ENCODE measurements at regions not wholly inside any gene's neighbourhood (a gene's known extent, or its start where the extent isn't known, plus 50 kb on each side); places are given as distances from the start of the nearest gene placed in this dataset.
"Not testable (repeated sequence)": the region's sequence is repeated elsewhere in the genome, so short reads cannot be mapped to it uniquely, and the experiment has no call there.

DNA sequence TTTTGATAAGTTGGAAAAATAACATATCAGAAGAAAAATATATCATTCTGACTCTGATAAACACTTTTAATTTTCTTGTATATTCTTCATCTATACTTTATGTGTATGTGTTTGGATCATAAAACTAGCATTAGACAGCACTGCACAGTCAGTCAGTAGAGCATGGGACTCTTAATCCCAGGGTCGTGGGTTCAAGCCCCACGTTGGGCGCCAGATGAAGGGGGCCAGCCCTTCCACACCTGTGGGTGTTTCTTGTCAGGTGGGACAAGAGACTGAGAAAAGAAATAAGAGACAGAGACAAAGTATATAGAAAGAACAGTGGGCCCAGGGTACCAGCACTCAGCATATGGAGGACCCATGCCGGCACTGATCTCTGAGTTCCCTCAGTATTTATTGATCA, 546.0 kb upstream of the NR2F2 start:
- DNase-seq: no peak

DNA sequence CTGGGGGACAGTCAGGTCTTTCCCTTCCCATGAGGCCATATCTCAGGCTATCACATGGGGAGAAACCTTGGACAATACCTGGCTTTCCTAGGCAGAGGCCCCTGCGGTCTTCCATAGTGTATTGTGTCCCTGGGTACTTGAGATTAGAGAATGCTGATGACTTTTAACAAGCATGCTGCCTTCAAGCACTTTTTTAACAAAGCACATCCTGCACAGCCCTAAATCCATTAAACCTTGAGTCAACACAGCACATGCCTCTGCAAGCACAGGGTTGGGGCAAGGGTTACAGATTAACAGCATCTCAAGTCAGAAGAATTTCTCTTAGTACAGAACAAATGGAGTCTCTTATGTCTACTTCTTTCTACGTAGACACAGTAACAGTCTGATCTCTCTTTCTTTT, 545.2 kb upstream of the NR2F2 start:
- not testable (repeated sequence) for DNase-seq

DNA sequence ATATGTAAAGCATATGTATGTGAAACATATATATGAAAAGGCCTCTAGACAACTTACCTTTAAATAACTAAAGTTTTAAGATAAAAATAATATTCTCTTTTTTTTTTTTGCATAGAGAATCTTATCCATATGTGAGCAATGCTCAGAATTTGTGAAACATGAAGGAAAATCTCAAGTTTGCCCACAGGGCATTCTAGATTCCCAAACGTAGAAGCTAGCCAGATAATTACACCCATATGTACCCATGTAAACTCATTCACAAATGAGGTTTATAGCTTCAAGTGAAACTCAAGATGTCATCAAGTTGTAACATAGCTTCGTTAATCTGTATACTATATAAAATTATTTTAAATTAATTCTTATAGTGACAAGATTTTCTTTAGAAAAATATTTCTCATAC, 537.3 kb upstream of the NR2F2 start:
- DNase-seq: no peak

DNA sequence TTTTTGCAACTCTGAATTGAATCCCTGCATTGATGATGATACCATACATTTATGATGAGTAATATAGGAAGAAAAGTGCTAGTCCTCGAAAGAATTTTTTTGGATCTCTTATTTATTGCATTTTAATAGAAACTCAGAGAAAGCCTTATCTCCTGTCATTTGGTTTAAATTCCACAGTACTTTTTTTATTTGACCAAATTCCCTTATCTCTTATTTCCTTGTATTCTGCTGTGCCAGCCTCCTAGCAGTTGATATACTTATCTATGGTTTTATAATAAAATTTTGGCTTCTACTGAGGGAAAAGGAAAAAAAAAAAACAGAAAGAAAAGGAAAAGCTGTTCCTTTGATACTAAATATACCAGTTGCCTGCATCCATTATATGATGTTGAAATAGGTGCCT, 535.1 kb upstream of the NR2F2 start:
- no peak for DNase-seq

DNA sequence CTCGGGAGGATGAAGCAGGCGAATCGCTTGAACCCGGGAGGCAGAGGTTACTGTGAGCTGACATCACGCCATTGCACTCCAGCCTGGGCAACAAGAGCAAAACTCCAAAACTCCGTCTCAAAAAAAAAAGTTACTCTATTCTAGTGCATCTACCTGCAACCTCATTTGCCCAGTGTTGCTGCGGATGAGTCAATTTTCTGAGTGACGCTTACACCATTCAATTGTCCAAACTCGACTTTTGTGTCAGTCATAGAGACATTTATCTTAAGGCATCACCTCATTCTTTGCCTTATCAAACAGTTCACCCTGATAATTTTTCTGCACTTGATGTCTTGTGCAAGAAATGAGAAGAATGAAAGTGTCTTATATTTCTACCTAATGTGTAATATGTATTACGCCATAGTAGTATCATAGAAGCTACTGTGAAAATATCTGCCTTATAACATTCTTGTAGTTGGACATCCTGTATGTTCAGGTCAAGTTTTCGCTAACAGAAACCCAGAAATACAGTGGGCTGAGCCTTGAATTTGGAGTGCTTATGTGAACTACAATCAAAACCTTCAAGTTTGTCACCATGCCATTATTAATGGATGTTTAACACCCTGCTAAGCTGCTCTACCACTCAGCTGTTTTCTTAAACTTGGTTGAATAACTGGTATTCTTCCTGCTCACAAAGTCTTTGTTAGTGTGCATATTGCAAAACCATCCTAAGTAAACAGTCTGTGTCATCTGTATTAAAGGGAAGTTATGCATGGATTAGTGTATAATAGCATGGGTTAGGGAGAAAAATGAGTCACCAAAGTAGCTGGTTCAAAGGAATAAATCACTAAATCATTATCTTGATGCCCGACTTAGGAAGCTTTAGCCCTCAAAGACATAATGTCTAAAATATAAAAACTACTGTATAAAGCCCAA, 531.0 kb upstream of the NR2F2 start:
- DNase-seq: no peak

DNA sequence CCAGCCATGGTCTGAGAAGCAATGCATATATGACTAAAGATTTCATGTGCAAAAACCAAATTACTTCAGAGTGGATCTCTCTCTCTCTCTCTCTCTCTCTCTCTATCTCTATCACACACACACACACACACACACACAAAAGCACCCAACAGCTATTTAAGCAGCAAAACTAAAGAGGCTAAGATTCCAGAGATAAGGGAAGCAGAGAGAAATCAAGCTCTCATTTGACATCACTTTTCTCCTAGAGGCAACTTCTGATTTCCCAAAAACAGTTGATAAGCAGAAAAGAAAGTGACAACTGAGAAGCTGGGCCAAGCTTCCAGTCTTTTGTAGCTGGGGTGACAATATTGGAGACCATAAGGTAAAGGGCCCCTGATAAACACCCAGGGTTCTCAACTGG, 526.0 kb upstream of the NR2F2 start:
- DNase-seq: no peak

DNA sequence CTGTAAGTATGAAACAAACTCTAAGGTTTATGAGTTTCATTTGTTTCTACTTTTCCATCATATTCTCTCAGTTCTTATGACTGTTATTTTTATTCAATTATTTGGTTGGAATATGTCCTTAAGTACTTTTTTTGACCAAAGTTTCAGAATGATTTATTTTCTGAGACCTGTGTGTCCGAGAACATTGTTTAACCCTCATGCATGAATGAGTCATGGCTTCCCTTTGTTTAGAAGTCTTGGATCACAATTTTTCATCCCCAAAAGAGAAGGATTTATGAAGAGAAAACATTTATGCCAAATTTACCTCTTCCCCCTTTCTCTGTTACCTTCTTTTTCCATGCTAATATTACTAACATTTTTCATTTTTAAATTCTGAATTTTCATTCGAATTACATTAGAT, 518.0 kb upstream of the NR2F2 start:
- DNase-seq: no peak

DNA sequence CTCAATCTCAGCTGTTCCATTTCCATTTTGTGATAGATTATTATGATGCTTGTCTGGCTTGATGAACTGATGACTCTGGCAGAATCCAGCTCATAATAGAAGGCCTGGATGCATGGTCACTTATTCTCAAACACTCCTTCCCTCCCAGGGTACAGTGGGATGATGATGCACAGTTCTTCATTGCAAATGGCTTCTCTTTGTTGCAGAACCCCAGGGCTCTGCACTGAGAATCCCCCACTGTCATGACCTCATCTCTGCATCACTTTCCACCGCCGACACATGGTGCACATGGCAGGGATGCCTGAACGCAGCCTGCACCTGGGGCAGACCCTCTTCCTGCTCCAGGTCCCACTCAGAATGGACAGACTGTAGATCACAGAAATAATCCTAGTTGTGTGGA, 515.6 kb upstream of the NR2F2 start:
- DNase-seq: no peak

DNA sequence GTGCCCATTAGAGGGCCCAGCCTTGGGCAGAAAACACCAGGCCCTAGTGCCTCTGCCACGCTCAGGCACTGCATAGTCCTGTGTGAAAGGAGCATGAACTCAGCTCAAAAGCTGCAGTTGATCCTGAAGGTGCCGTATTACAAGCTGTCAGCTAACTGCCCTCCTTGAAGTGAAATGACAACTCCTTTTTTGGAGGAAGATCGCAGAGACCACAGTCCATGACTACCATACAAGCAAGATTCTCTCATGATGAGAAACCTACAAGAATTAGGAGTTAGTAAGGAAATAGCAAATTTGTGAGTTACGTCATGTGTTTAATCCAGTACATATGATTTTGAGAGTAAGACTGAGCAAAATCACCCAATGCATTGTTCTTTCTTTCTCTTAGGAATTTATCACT, 513.9 kb upstream of the NR2F2 start:
- no peak for DNase-seq

DNA sequence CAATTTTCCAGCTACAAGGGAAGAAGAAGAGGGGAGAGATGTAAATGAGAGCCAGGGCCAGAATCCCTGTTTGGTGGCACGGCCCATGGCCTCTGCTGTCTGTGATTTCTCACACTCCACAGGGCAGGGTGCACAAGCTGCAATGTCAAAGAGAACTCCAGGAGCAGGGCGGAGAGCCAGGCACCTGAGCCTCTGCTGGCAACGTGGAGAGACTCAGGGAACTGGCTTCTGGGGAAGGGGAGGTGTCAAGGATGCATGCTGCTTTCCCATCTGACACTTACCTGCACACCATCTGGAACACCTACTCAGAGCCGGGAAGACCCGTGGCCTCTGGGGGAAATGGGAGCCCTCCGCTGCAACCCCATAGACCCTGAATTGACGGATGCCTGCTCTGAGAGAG, 507.5 kb upstream of the NR2F2 start:
- no peak for DNase-seq

DNA sequence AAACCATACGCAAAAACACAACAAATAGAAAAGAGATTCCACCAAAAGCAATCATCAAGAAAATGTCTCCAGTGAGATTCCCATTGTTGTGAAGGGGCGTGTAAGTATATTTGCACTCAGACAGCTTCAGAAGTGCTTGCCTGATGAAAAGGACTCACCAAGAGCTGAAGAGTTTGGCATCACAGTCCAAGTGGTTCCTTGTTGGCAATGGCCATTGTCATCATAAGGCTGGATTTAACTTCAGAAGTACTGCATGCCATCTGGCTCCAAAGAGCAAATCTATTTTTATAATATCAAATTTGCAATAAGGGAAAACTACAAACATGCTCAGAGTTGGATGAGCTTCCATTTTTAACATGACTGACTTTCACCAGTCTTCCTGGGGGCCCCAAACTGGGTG, 505.3 kb upstream of the NR2F2 start:
- no peak for DNase-seq

DNA sequence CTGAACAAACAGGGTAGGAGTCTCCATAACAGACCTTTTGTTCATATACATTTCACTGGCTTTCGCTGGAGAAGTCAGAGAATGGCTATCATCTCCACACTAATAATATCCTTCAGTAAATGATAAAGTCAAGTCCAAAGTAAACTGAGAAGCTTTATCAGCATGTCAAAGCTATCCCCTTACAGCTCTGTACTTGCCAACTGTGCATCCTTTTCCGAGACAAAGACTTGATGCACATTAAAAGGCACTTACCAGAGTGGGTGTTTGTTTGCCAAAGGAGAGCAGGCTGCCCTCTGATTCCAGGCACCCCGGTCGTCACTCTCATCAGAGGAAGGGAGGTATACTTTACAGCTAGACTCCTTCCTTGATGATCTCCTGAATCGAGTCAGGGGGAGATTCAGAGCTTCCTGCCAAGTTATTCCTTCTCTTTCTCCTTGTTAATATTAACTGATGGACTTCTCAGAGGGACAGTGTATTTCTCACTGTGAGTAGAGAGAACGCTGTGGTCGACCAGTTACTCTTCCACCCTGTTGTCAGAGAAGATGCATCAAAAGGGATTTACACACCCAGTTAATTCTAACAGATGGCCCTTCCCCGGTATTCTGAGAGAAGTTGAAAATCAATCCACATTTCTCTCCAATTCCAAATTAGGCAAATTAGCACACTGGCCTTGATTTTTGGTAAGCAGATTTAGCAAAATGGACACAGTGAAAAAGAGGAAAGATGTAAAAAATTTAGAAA, 504.7 kb upstream of the NR2F2 start:
- DNase-seq: no peak

DNA sequence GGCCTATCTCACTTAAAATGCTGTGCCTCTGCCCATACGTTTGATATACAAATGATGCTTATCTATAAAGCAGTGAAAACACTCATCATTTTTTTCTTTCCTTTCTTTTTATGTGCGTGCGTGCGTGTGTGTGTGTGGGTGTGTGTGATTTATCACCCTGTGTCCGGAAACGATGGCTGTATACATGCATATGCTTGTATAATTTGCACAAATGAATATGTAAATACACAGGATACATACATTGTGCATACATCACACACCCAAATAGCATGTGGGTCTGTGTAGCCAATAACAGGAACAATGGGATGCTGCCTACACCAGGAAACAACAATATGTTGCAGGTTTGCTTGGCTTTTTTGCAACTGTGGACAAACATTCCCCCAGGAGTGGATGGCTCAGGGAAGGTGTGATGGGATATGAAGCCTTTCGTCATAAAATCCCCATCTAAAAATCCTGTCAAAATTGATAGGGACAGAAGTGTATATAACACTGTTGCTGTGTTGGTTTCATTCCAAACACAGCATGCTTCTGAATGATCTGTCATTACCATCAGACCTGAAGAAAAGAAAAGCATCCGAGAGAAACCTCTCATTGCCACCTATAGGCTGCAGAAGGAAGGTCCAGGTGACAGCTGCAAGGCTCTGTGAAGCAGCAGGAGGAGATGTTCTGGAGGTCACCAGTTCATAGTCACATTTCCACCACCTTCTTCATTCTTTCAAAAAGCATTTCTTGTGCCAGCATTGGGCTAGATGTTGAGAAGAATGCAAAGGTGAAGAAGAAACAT, 503.9 kb upstream of the NR2F2 start:
- no peak for DNase-seq

DNA sequence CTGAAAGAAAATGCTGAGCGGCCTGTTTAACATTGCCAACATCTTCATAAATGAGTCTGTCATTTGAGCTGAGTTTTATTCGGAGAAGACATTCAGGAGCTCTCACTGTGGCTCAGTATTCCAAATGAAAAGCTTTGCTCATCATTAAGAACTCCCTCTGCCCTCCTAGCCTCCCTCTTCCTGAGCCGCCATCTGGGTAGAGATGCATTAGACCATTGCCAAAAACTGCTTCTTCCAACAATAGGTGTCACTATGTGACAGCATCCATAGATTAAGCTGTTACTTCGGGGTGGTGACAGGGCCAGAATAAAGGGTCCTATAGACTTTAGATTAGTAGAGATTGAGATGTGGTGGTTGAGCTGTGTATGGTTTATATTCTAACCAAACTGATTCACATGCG, 501.4 kb upstream of the NR2F2 start:
- no peak for DNase-seq

DNA sequence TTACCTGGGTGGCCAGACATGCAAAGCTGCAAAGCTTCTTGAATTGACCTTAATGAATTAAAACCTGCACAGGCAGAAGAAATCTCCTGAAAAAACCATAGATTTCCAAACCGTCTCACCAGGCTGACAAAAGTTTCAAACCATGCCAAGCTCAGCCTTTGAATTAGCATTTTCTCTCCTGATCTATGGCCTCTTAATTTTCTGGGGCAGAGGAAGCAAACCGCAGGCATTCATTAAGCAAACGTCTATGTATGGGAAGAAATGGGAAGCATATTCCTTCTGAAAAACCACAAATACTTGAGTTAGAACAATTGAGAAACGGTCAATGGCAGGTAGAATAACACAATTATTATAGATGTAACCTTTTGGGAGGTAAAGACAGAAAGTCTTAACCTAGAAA, 500.2 kb upstream of the NR2F2 start:
- no peak for DNase-seq

DNA sequence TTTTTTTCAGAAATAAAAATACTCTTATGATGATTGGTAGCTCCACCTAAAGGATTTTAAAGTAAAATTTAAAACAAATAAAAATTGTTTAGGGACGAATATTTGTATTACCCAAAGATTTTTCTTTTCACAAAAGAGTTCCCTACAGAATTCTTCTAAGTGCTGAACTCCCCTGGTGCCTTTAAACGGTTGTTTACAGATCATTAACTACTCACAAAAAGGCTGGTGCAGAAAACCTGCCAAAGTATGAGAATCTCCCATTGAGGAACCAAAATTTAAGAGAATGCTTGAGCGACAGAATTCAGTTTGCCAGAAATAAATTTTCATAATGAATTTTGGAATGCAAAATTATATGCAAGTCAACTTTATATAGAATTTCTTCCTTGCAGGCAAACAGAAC, 497.8 kb upstream of the NR2F2 start:
- no peak for DNase-seq

DNA sequence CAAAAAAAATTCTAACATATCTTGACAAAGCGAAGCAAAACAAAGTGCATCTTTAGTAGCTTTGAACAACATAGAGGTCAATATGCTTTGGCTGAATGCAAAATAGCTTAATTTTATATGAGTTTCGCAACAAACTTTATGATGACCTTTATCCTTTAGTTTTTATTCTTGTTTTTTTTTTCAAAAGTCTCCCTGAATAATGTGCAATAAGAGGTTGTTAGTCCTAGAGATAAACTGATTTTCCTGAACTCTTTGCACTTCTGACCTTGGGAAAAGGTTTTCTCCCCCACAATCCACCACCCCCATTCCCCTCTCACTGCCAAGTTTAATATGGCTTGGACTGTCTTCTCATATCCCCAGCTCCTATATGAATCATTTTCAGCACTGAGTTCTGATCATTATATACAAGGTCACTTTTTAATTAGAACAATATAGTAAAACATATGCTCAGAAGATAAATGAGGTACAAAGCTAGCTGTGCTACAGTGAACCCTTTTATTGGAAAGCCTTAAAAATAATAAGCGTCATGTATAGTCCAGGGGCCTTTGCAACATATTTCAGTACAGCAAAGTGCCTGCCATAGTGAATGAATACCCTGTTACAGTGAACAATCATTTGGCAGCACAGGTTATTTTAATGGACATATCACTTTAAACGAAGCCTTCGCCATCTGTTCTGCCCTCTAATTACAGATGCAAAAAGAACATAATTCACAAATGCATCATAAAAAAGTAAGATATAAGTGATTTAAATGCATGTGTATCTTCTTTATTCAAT, 496.3 kb upstream of the NR2F2 start:
- DNase-seq: no peak

DNA sequence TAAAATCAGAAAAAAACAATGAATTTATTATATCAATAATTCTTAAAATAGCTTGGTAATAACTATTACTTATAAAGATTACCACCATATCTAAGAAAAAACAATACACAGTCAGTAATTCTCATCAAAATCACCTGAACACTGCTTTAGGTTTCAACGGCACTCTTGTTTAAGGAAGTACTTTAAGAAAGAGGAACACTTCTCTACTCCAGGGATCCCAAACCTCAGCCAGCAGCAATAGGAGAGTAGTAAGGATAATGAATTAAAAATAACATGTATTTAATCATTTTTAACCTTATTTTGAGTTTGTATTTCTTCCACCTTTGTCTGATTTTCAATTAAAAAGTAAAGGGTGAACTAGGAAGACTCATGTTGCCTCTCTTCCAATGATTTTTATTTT, 494.0 kb upstream of the NR2F2 start:
- DNase-seq: no peak

DNA sequence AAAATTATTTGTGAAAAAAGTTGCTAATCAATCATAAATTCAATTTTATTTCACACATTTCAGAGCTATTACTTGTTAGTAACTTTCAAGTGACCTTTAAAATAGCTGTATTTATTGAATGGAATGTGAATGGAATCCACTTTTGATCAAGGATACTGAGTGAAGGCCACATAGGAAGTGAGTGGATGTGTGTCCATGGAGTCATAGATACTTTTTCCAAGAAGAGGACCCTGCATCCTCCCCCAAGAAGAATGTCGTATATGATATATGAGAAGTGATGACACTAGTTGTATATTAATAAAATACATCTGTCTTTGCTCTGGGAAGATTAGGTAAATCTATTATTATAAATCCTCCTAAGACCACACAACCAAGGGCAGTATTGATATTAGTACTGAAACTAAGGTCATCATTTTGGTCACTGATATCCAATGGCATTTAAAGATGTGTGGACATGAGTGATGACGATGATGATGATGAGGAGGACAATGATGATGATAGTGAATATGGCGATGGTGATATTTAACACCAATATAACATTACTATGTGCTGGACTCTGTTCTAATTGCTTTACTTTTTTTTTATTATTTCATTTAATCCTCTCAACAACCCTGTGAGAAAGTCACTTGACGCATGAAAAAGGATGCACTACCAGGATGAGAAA, 493.0 kb upstream of the NR2F2 start:
- DNase-seq: no peak

DNA sequence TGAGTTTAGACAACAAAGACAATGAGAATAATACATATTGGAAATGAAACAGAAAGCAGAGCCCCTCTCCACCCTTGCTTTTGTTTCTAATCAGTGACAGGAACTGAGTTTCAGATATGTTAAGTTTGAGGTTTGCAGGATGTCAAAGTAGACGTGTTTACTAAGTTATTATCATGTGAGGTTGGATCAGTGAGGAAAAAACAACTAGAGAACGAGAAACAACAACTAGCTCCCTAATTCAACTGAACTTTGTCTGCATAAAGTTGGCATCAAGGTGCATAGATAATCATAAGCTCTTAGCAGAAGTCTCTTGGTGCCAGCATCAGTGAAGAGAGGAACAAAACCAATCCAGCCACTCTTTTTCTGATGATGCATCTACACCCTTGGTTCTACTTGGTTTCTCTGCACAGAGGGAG, 491.1 kb upstream of the NR2F2 start:
- no peak for DNase-seq

DNA sequence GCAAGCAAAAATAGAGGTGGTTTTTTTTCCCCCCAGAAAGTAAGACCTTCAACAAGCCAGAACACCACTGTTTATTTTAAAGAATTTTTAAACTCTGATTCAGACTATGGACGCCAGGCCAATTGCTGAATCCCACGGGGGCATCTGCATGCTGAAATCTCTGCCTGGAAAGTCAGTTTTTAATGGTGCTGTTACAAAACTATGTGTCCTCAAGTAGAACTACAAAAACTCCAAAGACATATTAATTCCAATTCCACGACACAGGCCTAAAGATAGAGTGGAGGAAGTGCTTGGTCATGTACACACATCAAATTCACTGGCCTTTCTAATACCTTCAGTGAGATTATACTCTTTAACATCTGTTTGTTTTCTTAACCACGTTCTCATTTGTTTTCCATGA, 490.5 kb upstream of the NR2F2 start:
- no peak for DNase-seq

Measured in amygdala (tissue), 56 donors.